H1 (cell line): ENCODE measurements at regions not wholly inside any gene's neighbourhood (a gene's known extent, or its start where the extent isn't known, plus 50 kb on each side); places are given as distances from the start of the nearest gene placed in this dataset.

Experiments
- BACH1 ChIP-seq: IDR thresholded peaks from 2 replicates; pipeline ENCODE4 v1.6.1; 2012; ENCODE audit warnings: low read length, improper control_type of control experiment
- CBX5 ChIP-seq: fragments of 300-800, 300-1000 bp; sonication (generic); IDR thresholded peaks from 2 replicates; pipeline ENCODE4 v1.7.1; 2016; ENCODE audit warnings: antibody characterized with exemption, low read length, low read depth
- CHD7 ChIP-seq: fragments of 300-600 bp; sonication (generic); IDR thresholded peaks from 2 replicates; pipeline ENCODE4 v1.7.1; 2012; ENCODE audit warnings: low read length, moderate library complexity, mild to moderate bottlenecking, inconsistent platforms; ENCODE audit not compliant: insufficient replicate concordance
- CTBP2 ChIP-seq: IDR thresholded peaks from 2 replicates; pipeline ENCODE4 v1.7.0; 2011; ENCODE audit warnings: borderline replicate concordance, mild to moderate bottlenecking, moderate library complexity, mixed read lengths, low read length; ENCODE audit not compliant: insufficient read depth, insufficient read length
- E2F6 ChIP-seq: IDR thresholded peaks from 2 replicates; pipeline ENCODE4 v1.6.1; 2012; ENCODE audit warnings: inconsistent platforms
- FOSL1 ChIP-seq: IDR thresholded peaks from 2 replicates; pipeline ENCODE4 v1.6.1; 2011; ENCODE audit warnings: mild to moderate bottlenecking, low read depth, low read length, moderate library complexity; ENCODE audit not compliant: insufficient read depth
- HDAC6 ChIP-seq: IDR thresholded peaks from one replicate; pipeline ENCODE4 v1.7.1; 2012; ENCODE audit warnings: low read depth, mild to moderate bottlenecking, inconsistent platforms, low read length, moderate library complexity
- SIX5 ChIP-seq: IDR thresholded peaks from 2 replicates; pipeline ENCODE4 v1.6.1; 2011; ENCODE audit warnings: mild to moderate bottlenecking, low read depth, low read length

- TF ChIP-seq CHD7 (no peak), SIX5 (no peak), CTBP2 (no peak), BACH1 (no peak), CBX5 (no peak), E2F6 (no peak), HDAC6 (no peak), FOSL1 (no peak)
Measured at GRCh38 chr15:36415643-36416042, 163.8 kb upstream of the CDIN1 start (continued).
